GM18868 (cell line): ENCODE measurements at regions not wholly inside any gene's neighbourhood (a gene's known extent, or its start where the extent isn't known, plus 50 kb on each side); places are given as distances from the start of the nearest gene placed in this dataset.

Experiments
- ATAC-seq: cut with Tn5 transposase; IDR thresholded peaks from one replicate; pipeline ENCODE4 v1.9.1; 2021; ENCODE audit warnings: mild to moderate bottlenecking, moderate library complexity; ENCODE audit not compliant: unreplicated experiment

DNA sequence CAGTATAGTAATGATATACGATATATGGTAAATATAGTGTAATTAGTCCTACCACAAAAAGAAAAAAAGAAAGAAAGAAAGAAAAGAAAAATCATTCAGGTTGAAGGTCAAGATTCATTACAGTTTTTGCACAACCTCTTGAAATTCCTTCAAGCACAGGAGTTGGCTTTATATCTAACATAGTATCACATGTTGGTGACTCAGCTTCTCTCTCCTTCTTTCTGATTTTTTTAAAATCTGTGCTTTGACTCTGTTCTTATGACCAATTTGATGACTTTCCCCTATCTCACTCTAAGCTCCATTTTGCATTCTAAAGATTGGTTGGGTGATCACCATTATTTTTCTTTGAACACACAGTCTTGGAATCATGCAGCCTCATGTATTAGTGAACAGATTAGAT lies 148.2 kb upstream of the COL11A1 start:
- ATAC-seq: no peak

DNA sequence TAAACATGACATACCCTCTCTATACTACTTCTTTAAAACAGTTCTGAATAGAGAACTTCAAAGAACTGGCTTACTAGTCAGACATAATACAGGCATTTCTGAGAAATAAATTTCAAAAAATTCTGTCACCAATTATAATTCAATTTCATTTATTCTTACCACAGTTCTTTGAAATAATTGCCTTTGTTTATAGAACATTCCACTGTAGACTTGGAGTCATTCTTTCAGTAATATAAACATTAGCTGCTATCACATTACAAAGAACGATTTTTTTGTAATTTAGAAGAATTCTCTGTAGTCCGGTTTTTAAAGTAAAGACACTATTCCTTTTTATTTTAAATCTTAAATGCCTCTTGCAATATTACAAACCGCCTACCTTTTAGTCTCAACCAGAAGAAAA lies 146.4 kb upstream of the COL11A1 start:
- ATAC-seq: no peak

DNA sequence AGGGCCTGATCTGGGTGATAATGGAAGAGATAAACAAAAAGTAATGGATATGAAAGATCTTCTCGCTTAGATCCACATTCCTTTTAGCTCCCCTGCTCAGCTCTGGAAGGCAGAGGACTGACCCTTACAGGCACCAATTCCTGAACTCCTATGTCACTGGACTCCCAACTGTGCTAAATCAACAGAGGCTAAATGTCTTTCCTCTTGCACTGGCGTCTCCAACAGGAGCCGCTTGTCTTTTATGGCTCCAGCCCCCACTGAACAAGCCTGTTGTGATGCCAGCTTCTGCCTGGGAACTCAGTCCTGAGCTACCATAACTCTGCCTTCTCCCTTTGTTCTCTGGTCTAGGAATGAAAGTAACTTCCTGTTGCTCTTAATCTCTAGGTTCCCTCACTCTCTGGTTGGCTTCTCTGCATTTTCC lies 142.1 kb upstream of the COL11A1 start:
- ATAC-seq: no peak

DNA sequence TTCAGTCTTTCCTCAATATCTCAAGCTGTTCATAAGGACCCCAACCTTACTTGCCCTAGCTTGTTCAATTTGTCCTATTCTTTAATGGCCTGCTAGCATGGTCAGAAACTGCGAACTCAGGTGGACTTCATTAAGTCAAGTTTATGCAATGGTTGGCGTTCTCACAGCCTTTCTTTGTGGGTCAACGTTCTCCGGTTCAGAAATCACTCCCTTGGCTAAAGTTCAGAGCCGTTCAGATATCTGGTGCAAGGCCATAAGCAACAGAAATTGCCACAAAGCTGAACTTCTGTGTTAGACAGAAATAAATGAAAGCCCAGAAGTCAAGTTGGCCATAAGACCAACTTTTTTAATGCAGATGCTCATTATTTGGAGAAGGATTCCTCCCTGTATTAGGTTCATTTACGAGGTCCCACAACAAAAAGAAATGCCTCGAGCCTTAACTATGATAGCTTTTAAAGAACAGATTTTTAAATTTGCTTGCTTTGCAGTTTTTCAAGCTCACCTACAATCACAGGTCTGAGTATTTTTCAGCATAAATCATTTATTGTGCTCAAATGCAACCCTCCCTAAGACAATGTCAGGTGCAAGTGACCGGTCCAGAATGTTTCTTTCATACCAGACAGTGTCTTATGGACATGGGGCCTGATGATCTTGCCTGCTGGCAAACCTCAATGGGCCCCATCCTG lies 140.2 kb upstream of the COL11A1 start:
- ATAC-seq: no peak

DNA sequence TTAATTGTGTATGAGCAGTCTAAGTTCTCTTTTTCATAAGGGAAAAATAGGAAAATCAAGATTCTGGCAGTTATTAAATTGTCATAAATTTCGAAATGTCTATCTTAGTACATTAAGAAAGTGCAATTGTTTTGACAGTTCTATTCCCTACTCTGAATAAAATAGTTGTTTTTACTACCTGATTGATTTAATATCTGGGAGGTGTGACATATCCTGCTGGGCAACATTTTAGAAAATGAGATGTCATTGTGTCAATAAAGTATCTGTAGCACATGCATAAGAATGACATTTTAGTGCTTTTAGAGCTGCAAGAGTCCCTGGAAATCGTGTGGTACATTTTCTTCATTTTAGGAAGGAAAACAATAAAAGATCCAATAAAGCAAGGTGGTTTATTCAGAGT lies 139.2 kb upstream of the COL11A1 start:
- ATAC-seq: no peak

DNA sequence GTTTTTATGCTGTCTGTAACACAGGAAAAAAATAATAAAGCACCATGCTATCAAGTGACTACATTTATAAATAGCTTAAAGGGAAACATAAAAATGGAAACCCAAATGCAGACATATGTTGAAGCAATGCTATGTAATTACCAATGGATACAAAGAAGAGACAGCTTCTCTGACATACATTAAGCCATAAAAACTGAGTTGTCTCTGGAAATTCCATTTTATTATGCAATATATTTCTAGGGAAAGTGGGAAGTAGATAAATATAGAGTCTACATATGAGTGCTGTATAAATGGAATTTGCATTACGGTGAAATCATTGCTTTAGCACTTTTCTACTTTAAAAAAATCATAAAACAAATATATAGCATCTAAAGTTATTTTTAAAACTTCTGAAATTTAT lies 135.2 kb upstream of the COL11A1 start:
- ATAC-seq: no peak

DNA sequence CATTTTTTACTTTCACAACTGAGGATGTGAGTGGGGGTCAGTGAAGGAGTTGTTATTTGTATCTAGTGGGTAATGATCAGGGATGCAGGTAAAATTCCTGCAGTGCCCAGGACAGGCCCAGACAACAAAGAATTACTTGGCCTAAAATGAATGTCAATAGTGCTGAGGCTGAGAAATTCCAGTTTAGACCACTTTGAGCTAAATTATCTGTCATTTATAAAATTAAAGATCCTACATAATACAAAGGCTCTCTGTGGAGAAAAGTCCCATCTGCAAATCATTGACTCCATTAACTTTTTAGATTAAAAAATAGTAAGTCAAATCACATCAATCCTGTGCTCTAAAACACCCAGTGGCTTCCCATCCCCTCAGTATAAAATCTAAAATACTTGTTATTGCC lies 130.7 kb upstream of the COL11A1 start:
- no peak for ATAC-seq

DNA sequence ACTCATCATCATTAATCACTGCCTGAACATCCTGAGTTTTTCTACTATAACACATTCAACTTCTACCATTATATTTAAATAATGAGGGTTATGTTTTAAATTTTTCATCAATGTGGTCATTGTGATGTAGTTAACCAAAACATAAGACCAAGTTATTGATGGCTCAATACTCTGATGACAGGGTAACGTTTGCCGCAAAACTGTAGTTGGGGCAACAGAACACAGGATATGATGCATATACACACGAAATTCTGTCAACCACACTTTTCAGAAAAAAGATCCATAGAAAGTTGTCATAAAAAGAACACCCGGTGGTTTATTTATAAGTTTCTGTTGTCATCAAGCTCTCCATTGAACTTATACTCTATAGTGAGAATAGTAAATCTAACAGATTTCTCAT lies 121.7 kb upstream of the COL11A1 start:
- no peak for ATAC-seq

DNA sequence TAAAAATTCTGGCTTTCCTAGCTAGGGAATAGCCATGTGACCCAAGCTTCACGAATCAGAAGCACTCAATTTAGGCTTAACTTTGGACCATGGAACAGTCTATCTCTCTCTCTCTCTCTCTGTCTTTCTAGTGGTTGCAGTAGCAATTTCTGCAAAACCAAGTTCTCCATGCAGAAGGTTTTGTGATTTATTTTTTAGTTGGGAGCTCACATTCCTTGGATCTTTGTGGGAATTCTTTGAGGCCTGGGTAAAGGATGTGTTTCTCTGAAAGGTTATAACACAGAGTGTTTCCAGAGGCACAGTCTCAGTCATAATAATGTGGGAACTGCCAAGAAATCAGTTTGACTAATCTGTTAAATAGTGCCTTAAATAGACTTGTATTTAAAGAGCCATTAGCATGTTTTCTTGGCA lies 112.3 kb upstream of the COL11A1 start:
- no peak for ATAC-seq

DNA sequence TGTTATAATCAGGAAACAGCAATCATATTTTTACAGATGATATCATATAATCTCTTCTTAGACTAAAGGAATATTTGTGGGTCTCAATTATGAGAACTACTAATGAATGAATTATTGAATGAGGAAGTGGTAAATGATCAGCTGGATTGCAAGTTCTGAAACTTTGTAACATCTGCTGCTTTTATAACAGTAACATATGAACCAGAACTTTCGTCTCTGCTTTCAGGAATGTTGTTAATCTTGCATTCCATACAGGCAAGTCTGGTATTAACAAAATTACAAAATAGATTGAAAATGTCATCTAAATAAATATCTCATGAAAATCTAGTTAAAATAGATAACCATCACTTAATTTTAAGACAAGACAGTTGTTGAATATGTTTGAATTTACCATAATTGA lies 110.5 kb upstream of the COL11A1 start:
- no peak for ATAC-seq

DNA sequence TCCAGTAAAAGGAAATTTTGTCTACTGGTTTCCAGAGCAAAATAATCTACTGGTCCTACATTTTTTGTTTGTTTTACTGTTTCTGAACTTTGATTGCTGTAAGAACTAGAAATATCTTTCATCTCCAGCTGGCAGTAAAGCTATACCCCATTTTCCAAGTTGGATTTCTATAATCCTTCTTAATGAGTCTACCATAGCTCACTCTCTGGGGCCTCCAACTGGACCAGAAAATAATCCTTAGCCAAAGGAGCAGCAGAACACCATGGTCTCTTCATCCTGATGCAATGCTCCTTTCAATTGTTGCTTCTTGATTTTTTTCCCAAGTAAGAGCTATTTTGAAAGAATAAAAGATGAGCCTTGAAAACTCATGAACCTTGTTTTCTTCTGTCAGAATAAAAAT lies 110.0 kb upstream of the COL11A1 start:
- ATAC-seq: no peak

DNA sequence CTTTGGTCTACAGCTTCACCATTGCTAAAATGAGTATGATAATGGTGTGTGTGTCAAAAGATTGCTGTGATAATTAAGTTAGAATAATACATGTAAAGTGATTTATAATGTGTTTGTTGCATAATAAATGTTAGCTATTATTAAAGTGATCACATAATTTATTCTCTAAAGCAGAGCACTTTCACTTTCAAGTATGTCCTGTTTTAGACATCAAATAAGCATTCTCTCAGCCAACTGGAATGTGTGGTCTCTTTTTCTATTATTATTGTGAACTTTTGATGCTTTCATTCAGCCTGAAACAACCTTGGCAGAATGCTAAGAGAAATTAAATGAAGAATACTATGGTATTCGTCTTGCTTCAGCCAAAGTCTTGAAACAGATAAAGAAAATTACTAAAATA lies 102.8 kb upstream of the COL11A1 start:
- ATAC-seq: no peak

DNA sequence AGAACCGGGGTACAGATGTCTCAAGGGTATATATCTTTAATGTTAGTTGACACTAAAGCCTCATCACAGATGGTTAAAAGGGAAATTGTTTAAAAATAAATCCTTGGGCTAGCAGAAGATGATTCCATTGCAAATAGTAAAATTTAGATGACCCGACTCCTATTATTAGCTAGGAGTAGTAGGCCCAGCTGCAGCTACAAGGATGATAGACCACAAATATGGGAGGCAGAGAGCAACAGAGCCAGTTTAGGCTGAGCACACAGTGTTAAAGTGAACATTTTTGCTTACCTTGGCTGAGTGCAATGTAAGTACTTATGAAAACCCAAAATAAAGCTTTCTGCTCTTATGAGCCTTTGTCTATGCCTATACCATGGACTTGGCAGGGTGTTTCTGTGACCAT lies 100.5 kb upstream of the COL11A1 start:
- ATAC-seq: no peak

DNA sequence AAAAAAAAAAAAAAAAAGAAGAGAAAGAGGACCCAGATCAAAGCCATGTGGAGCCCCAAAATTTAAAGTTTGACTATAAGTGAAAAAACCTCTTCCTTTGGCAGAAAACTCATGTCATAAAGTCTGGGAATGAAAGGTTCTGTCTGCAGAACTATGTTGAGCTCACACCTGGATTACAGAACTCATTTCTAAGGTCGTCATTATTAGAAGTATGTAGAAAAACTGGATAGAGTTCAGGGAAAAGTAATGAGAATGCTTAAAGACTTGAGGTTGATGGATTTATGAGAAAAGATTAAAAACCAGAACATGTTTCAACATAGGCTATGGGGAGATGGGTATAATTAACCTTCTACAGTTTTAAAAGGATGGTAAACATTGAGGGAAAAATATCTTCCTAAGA lies 90.7 kb upstream of the COL11A1 start:
- ATAC-seq: no peak

DNA sequence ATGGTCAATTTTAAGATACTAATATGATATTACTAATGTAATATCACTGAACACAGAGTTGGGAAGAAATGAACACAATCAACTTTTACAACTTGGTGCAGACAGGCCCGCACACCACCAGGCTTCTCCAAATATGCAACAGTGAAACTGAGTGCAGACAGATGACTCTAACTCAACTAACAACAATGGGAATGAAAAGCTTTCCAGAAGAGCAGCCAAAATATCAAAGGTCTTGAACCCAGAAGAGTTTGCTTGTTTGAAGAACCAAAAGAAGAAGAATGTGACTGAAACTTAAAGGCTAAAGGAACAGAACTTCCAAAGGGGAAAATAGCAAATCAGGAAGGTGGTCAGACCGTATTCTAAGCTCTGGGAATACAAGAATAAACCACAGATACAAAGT lies 89.8 kb upstream of the COL11A1 start:
- no peak for ATAC-seq

DNA sequence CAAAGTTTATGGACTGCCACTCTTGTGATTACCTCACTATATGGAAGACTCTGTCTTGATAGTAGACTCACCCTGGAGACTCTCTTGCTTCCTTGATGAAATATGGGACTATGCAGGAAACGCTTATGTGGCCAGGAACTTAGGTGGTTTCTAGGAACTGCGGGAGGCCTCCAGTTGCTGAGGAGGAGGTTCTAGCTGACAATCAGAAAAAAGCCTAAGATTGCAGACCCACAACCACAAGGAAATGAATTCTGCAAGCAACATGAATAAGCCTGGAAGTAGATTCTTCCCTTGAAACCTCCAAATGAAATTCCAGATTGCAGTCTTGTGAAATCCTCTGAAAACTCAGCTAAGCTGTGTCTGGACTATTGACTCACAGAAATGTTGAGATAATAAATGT lies 88.9 kb upstream of the COL11A1 start:
- ATAC-seq: no peak

DNA sequence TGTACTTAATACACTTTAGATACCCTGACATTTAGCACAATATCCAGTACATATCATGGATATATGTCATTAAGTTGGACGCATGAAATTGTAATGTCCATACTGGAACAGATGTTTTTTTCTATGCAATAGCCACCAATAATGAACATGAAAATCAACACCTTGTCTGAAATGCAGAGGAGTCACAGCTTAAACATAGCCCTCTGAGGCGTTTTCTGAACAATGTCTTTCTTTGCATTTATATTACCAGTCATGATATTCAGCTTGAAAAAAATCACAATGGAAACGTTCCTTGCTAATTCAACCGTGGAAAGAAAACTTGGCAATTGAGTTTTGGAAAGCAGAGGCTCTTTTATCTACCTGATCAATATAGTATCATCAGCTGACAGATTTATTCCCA lies 86.7 kb upstream of the COL11A1 start:
- no peak for ATAC-seq

DNA sequence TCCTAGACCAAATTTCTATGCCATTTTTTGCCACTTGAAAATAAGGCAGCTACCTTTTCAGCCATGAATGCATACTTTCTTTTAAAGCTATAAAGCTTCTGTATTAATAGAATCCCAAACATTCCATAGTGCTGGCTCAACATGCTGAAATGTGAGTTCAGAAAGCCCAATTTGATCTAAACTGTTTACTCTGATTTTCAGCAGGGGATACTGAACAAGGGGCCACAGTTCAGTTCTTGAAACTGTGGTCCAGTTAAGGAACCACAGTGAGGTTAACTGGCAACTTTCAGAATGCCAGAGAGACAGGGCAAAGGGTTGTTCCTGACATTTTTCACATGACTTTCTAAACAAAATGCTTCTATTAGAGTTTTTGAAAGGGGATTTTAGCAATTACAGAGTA lies 85.7 kb upstream of the COL11A1 start:
- ATAC-seq: no peak

DNA sequence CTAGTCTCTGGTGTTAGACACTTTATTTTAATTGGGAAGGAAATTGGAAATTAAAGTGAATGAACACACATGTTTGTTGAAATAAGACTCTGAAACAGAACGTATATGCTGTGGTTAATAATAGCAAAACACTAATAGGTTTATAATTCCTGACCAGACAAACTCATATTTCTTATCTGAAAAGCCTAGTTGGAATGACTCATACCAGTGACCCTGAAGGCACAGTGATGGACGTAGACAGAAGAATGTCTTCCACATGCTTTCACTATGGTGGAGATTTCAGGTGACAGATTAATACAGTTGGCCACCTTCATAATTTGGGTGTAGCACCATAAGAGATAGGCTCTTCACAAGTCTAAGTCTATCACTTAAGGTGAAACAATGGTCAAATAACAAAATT lies 83.0 kb upstream of the COL11A1 start:
- ATAC-seq: no peak

DNA sequence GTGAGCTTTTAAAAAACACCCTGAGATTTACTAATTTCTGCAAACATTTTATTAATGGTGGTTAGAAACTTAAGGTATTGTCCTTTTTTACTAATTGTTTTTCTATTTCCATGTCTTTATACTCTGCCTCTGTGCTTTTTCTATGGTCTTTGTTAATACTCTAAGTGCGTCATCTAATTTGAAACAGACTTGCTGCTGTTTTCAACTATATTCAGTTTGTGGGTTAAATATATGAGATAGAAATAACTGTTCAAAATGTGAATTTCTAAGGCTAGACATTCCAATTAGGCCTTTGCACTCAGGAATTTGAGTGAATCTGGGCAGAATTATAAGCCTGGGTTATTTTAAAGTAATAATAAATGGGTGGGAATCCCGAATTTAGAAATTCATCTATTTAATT lies 82.4 kb upstream of the COL11A1 start:
- ATAC-seq: no peak

DNA sequence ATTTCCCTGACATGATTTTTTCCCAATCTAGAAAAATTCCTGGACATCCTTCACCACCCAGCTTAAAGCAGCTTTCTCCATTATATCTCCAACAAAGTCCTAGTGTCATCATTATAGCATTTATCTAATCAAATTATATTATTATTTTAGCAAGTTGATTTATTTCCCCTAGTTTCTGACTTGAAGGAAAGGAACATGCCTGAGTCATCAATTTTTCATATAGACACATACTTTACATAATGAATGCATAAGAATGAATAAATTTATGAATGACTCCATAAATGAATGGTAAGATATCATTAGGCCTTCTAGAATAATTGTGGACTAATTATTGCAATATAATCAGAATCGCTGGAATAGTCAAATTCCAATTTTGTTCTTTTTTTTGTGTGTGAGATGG lies 79.4 kb upstream of the COL11A1 start:
- ATAC-seq: no peak

DNA sequence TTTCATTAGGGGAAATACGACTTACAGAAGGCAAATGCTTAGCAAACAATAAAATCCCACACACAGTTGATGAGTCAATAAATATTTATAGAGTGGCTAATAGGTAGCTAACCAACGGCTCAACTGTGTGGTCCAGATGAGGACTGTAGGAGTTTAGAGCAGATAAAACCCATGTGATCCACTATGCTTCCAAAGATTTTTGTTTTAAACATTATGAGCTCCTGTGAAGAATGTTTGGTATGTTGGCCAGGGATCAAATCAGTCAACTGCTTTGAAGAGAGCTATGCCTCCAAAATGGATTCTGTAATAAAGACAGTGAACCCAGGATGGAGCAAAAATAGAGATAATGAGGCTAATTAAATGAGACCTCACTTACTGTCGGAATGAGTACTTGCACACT lies 72.3 kb upstream of the COL11A1 start:
- ATAC-seq: no peak

DNA sequence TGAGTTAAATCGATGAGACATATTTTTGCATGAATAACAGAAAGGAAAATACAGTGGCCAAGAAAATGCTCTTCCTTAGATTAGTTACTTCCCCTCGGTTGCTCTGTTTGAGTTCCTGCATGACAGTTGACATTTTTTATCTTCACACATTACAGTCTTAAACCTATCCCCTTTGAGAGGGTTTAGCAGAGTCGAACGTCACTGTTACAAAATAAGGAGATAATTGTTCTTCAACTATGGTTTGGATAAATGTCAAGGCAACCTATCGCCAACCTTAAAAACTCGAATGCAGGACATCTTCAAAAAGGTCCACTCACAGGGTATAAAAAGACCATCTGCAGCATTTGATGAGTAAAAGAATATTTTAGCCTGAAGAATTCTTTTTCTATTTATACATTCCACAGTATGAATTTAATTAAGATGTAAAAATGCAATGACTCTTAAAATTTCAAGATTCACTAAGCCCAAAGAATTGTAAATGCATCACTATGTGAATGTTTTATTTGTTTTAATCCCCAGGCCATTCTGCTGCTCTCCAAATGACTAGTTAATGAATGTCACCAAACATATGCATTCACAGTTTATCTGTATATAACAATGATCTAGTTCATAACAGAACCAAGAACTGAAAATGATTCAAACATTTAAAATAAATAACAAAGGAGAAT lies 68.9 kb upstream of the COL11A1 start:
- no peak for ATAC-seq
